ENCODE measurements at regions not wholly inside any gene's neighbourhood (a gene's known extent, or its start where the extent isn't known, plus 50 kb on each side); places are given as distances from the start of the nearest gene placed in this dataset.

- TF ChIP-seq CTCF (IDR thresholded peaks at IDR 0.05; ENCODE audit: low read length) (no peak), EZH2 (IDR thresholded peaks at IDR 0.05; ENCODE audit: borderline replicate concordance, low read length) (no peak)
Observed at GRCh38 chr5:97417986-97418385, 234.9 kb upstream of the RIOK2 start.

Data from OCI-LY1 (cell line).